Astrocyte (in vitro differentiated cells and primary cell): ENCODE measurements at regions not wholly inside any gene's neighbourhood (a gene's known extent, or its start where the extent isn't known, plus 50 kb on each side); places are given as distances from the start of the nearest gene placed in this dataset.

Experiments used
- CTCF ChIP-seq: IDR thresholded peaks from 2 replicates; pipeline ENCODE4 v1.5.1; 2011; ENCODE audit warnings: low read depth, mild to moderate bottlenecking, inconsistent platforms, low read length, moderate library complexity; ENCODE audit not compliant: insufficient read depth
- EZH2 ChIP-seq: IDR thresholded peaks from 2 replicates; pipeline ENCODE4 v1.6.1; 2012; ENCODE audit warnings: mild to moderate bottlenecking, low read length, inconsistent platforms; ENCODE audit not compliant: insufficient read depth

GRCh38 chr10:78653555-78653954, 415.2 kb upstream of the ZMIZ1 start:
- TF ChIP-seq CTCF = no peak
- no peak for TF ChIP-seq EZH2
